Prostate gland (tissue), 2 donors: ENCODE measurements at regions not wholly inside any gene's neighbourhood (a gene's known extent, or its start where the extent isn't known, plus 50 kb on each side); places are given as distances from the start of the nearest gene placed in this dataset.

ENCODE experiments used
- CTCF ChIP-seq, 4 experiments: fragments of 200-600 bp in 2 of 4; fragments of 450-650 bp in 2 of 4; sonication (generic) in 2 of 4; IDR thresholded peaks; 1 replicate in 3 of 4; 2 replicates in 1 of 4; pipeline ENCODE4 v1.5.1; 2016 to 2019; ENCODE audit warnings: antibody characterized with exemption in 4 of 4, mild to moderate bottlenecking in 2 of 4, moderate library complexity in 2 of 4
- POLR2A ChIP-seq: fragments of 450-650 bp; IDR thresholded peaks from one replicate; pipeline ENCODE4 v1.6.1; 2016; ENCODE audit warnings: antibody characterized with exemption, mild to moderate bottlenecking
- POLR2AphosphoS5 ChIP-seq: sonication (generic); formaldehyde crosslinking; IDR thresholded peaks from one replicate; pipeline ENCODE4 v1.6.1; 2017; ENCODE audit warnings: antibody characterized with exemption

GRCh38 chr6:120164531-120164930, 815.0 kb upstream of the MAN1A1 start:
- TF ChIP-seq POLR2A (no peak), POLR2AphosphoS5 (no peak), CTCF (IDR thresholded peaks at IDR 0.05) (no peak)
